ENCODE measurements at regions not wholly inside any gene's neighbourhood (a gene's known extent, or its start where the extent isn't known, plus 50 kb on each side); places are given as distances from the start of the nearest gene placed in this dataset.
"Not testable (repeated sequence)": the region's sequence is repeated elsewhere in the genome, so short reads cannot be mapped to it uniquely, and the experiment has no call there.

GRCh38 chr12:34142430-34142829, 120.1 kb downstream of the ALG10 start:
- no peak for TF ChIP-seq ZFX (IDR thresholded peaks at IDR 0.05)
- TF ChIP-seq CTCF (conservative IDR thresholded peaks at IDR 0.05): no peak
- no peak overlapping the region for H3K27ac ChIP-seq

- H3K27ac ChIP-seq: no peak overlapping the region
- TF ChIP-seq ZFX (IDR thresholded peaks at IDR 0.05) (no peak), CTCF (conservative IDR thresholded peaks at IDR 0.05) (no peak)
These were observed 128.7 kb downstream of the ALG10 start for GRCh38 chr12:34151019-34151418.

- no peak for TF ChIP-seq ZFX (IDR thresholded peaks at IDR 0.05)
- TF ChIP-seq CTCF (conservative IDR thresholded peaks at IDR 0.05): no peak
- no peak overlapping the region for H3K27ac ChIP-seq
These were observed 141.1 kb downstream of the ALG10 start for GRCh38 chr12:34163443-34163842.

GRCh38 chr12:34166427-34167060, 144.2 kb downstream of the ALG10 start:
- H3K27ac ChIP-seq: no peak overlapping the region
- TF ChIP-seq ZFX (IDR thresholded peaks at IDR 0.05): no peak
- TF ChIP-seq CTCF (conservative IDR thresholded peaks at IDR 0.05): no peak

- H3K27ac ChIP-seq: not testable (repeated sequence)
These were observed 146.2 kb downstream of the ALG10 start for GRCh38 chr12:34168507-34168906.

- peak; percentile 25 for TF ChIP-seq CTCF (conservative IDR thresholded peaks at IDR 0.05)
- no peak for TF ChIP-seq ZFX (IDR thresholded peaks at IDR 0.05)
- H3K27ac ChIP-seq: no peak overlapping the region
These were observed 164.2 kb downstream of the ALG10 start for GRCh38 chr12:34186492-34186891.

- no peak overlapping the region for H3K27ac ChIP-seq
- no peak for TF ChIP-seq CTCF (conservative IDR thresholded peaks at IDR 0.05)
- no peak for TF ChIP-seq ZFX (IDR thresholded peaks at IDR 0.05)
These were observed 166.7 kb downstream of the ALG10 start for GRCh38 chr12:34188974-34189373.

- no peak overlapping the region for H3K27ac ChIP-seq
- TF ChIP-seq ZFX (IDR thresholded peaks at IDR 0.05) (no peak), CTCF (conservative IDR thresholded peaks at IDR 0.05) (no peak)
These were observed 167.8 kb downstream of the ALG10 start for GRCh38 chr12:34190054-34190453.
